ENCODE measurements at regions not wholly inside any gene's neighbourhood (a gene's known extent, or its start where the extent isn't known, plus 50 kb on each side); places are given as distances from the start of the nearest gene placed in this dataset.
"Not testable (repeated sequence)": the region's sequence is repeated elsewhere in the genome, so short reads cannot be mapped to it uniquely, and the experiment has no call there.

DNA sequence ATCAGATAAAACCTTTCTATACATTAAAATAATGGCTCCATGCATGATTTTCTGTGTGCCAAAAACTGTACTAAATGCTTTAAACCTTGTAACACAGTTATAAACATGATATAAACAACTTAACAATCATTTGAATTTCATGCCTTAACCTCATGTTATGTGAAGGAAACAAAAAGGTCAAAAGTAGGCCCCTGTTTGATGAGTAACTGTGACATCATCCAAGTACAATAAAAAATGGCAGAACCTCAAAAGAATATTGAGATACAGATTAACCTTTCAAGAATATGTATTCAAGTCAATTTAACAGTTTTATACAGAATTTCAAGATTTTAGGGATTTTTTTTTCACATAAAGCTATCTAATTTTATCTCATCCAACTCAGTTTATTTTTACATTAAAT is 310.7 kb upstream of the DCN start:
- peaks cover 10% of the 10 kb centered on the region for H3K4me1 Mint-ChIP-seq (ENCODE audit: low read depth)
- no peak overlapping the region for H3K27ac Mint-ChIP-seq
- no peaks in the 10 kb centered on the region for H3K27me3 Mint-ChIP-seq
- no peaks in the 10 kb centered on the region for H3K36me3 Mint-ChIP-seq (ENCODE audit: low read depth)
- no peak overlapping the region for H3K4me3 Mint-ChIP-seq
- no peaks in the 10 kb centered on the region for H3K9me3 Mint-ChIP-seq

- Mint-ChIP-seq H3K27ac (no peak overlapping the region), H3K4me1 (ENCODE audit: low read depth) (peaks cover 10% of the 10 kb centered on the region), H3K36me3 (ENCODE audit: low read depth) (no peaks in the 10 kb centered on the region), H3K4me3 (no peak overlapping the region), H3K27me3 (no peaks in the 10 kb centered on the region), H3K9me3 (no peaks in the 10 kb centered on the region)
These were observed 310.0 kb upstream of the DCN start for GRCh38 chr12:91492648-91493047.

DNA sequence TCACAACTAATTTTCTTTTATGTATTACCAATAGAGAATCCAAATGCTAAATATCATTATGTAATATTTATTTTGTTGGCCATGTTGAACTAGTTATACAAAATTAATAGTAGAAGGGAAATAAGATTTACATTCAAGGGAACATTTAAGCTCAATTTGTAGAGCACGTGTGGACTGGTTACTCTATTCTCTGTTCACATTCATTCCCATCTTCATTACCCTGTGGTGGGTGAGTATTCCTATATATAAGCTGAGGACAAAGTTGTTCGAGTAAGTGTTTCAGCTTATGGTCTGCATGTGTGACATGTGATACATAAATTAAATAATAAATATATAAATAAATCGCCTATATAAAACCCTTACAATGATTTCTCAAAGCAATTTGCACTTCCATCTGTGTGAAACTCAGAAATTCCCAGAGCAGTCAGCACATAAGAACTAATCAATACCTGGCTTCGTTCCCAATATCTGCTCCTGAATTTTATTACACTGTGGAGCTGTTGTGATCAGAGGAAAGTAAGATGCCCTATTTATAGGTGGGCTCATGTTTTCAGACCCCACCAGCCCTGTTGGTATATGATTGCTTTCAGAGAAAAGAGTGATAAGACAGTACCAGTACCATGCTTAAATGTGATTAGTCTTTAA is 308.2 kb upstream of the DCN start:
- Mint-ChIP-seq H3K4me1 (ENCODE audit: low read depth) (peaks cover 10% of the 10 kb centered on the region), H3K27me3 (peaks cover 3% of the 10 kb centered on the region), H3K4me3 (no peak overlapping the region), H3K36me3 (ENCODE audit: low read depth) (no peaks in the 10 kb centered on the region), H3K9me3 (no peaks in the 10 kb centered on the region), H3K27ac (no peak overlapping the region)

- Mint-ChIP-seq H3K27me3 (peaks cover 8% of the 10 kb centered on the region), H3K4me1 (ENCODE audit: low read depth) (no peaks in the 10 kb centered on the region), H3K36me3 (ENCODE audit: low read depth) (no peaks in the 10 kb centered on the region), H3K4me3 (no peak overlapping the region), H3K27ac (no peak overlapping the region), H3K9me3 (no peaks in the 10 kb centered on the region)
These were observed 300.9 kb upstream of the DCN start for GRCh38 chr12:91483471-91483985.

DNA sequence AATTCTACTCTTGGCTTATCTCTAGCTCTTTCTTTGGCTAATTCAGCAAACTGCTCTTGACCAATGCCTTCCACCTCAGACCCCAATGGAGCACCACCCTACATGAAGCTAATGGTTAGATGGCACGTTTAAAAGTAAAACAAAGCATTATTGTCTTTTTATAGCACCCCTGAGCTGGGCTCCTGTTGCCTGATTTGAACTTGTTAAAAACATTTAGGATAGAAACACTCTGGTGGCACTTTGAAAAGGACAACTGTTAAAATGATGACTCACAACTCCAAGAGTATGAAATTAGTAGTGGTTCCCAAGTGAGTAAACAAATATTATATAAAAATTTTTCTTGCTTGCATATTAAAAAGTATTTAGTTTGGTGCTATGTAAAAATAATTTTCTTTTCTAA is 299.6 kb upstream of the DCN start:
- H3K36me3 Mint-ChIP-seq (ENCODE audit: low read depth): no peaks in the 10 kb centered on the region

DNA sequence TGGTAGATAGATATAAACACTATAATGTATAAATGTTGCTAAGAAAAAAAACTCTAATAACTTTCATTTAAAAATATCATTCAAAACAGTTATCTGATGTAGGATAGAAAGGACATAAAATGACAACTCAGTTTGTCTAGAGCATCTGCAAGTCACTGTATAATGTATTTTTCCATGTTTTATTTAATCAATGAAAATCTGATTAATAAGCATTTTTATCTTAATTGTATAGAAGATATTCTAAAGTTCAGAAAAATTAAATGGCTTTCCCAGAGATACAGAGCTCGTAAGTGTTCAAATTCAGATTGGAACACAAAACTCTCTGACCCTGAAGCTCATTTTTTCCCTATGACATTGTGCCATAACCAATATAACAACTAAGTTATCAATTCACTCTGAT is 295.9 kb upstream of the DCN start:
- Mint-ChIP-seq H3K4me1 (ENCODE audit: low read depth) (no peaks in the 10 kb centered on the region), H3K36me3 (ENCODE audit: low read depth) (no peaks in the 10 kb centered on the region), H3K4me3 (no peak overlapping the region), H3K27ac (no peak overlapping the region), H3K9me3 (no peaks in the 10 kb centered on the region), H3K27me3 (peaks cover 12% of the 10 kb centered on the region)

More for the DNA sequence above, 299.6 kb upstream of the DCN start:
- H3K27me3 Mint-ChIP-seq: peaks cover 8% of the 10 kb centered on the region
- H3K27ac Mint-ChIP-seq: no peak overlapping the region
- no peaks in the 10 kb centered on the region for H3K4me1 Mint-ChIP-seq (ENCODE audit: low read depth)
- H3K4me3 Mint-ChIP-seq: no peak overlapping the region
- no peaks in the 10 kb centered on the region for H3K9me3 Mint-ChIP-seq

DNA sequence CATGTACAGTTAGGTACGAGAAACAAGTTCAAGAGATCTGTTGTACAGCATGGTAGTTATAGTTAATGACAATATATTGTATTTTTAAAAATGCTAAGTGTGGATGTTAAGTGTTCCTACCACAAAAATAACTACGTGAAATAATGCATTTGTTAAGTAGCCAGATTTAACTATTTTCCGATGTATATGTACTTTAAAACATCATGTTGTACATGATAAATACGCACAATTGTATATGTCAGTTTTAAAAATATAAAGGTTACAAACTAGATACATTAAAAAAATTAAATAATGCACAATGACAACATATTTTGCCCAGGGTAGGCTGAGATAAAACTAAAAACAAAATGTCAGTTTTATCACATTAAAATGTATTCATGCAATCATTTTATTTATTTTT is 285.1 kb upstream of the DCN start:
- no peaks in the 10 kb centered on the region for H3K9me3 Mint-ChIP-seq
- no peaks in the 10 kb centered on the region for H3K27me3 Mint-ChIP-seq
- H3K27ac Mint-ChIP-seq: no peak overlapping the region
- H3K4me3 Mint-ChIP-seq: no peak overlapping the region
- no peaks in the 10 kb centered on the region for H3K36me3 Mint-ChIP-seq (ENCODE audit: low read depth)
- H3K4me1 Mint-ChIP-seq (ENCODE audit: low read depth): no peaks in the 10 kb centered on the region

GRCh38 chr12:91461061-91461460 is 278.4 kb upstream of the DCN start:
- H3K27me3 Mint-ChIP-seq: peaks cover 6% of the 10 kb centered on the region
- no peak overlapping the region for H3K4me3 Mint-ChIP-seq
- H3K36me3 Mint-ChIP-seq (ENCODE audit: low read depth): no peaks in the 10 kb centered on the region
- H3K27ac Mint-ChIP-seq: no peak overlapping the region
- peaks cover 5% of the 10 kb centered on the region for H3K9me3 Mint-ChIP-seq
- no peaks in the 10 kb centered on the region for H3K4me1 Mint-ChIP-seq (ENCODE audit: low read depth)

GRCh38 chr12:91460469-91460868 is 277.9 kb upstream of the DCN start:
- peaks cover 5% of the 10 kb centered on the region for H3K9me3 Mint-ChIP-seq
- H3K4me3 Mint-ChIP-seq: no peak overlapping the region
- H3K27me3 Mint-ChIP-seq: peaks cover 9% of the 10 kb centered on the region
- no peaks in the 10 kb centered on the region for H3K4me1 Mint-ChIP-seq (ENCODE audit: low read depth)
- no peak overlapping the region for H3K27ac Mint-ChIP-seq
- H3K36me3 Mint-ChIP-seq (ENCODE audit: low read depth): no peaks in the 10 kb centered on the region

GRCh38 chr12:91455321-91455720 is 272.7 kb upstream of the DCN start:
- H3K27me3 Mint-ChIP-seq: peaks cover 10% of the 10 kb centered on the region
- H3K9me3 Mint-ChIP-seq: no peaks in the 10 kb centered on the region
- H3K27ac Mint-ChIP-seq: no peak overlapping the region
- H3K36me3 Mint-ChIP-seq (ENCODE audit: low read depth): no peaks in the 10 kb centered on the region
- no peaks in the 10 kb centered on the region for H3K4me1 Mint-ChIP-seq (ENCODE audit: low read depth)
- no peak overlapping the region for H3K4me3 Mint-ChIP-seq

DNA sequence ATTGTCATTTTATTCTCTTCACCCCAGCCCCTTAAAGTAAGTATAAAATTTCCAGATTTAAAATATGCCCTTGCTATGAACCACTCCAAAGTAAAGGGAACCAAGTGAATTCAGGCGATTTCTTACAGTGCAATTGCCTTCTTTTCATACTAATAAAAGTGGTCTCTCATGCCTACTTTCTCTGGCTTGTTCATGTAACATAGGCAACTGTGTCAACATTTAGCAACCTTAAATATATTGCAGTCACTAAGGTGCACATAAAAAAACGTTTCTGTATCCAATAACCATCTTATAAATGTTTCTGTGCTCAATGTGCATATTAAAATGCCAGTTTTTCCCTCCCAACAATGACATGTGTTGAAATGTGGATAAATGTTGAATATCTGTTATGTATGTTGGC is 271.6 kb upstream of the DCN start:
- Mint-ChIP-seq H3K9me3 (no peaks in the 10 kb centered on the region), H3K27me3 (peaks cover 10% of the 10 kb centered on the region), H3K27ac (no peak overlapping the region), H3K4me3 (no peak overlapping the region), H3K36me3 (ENCODE audit: low read depth) (no peaks in the 10 kb centered on the region), H3K4me1 (ENCODE audit: low read depth) (no peaks in the 10 kb centered on the region)

- not testable (repeated sequence) for H3K9me3 Mint-ChIP-seq; H3K36me3 Mint-ChIP-seq (ENCODE audit: low read depth); H3K27me3 Mint-ChIP-seq; H3K27ac Mint-ChIP-seq; H3K4me1 Mint-ChIP-seq (ENCODE audit: low read depth); H3K4me3 Mint-ChIP-seq
These were observed 269.8 kb upstream of the DCN start for GRCh38 chr12:91452464-91452863.

DNA sequence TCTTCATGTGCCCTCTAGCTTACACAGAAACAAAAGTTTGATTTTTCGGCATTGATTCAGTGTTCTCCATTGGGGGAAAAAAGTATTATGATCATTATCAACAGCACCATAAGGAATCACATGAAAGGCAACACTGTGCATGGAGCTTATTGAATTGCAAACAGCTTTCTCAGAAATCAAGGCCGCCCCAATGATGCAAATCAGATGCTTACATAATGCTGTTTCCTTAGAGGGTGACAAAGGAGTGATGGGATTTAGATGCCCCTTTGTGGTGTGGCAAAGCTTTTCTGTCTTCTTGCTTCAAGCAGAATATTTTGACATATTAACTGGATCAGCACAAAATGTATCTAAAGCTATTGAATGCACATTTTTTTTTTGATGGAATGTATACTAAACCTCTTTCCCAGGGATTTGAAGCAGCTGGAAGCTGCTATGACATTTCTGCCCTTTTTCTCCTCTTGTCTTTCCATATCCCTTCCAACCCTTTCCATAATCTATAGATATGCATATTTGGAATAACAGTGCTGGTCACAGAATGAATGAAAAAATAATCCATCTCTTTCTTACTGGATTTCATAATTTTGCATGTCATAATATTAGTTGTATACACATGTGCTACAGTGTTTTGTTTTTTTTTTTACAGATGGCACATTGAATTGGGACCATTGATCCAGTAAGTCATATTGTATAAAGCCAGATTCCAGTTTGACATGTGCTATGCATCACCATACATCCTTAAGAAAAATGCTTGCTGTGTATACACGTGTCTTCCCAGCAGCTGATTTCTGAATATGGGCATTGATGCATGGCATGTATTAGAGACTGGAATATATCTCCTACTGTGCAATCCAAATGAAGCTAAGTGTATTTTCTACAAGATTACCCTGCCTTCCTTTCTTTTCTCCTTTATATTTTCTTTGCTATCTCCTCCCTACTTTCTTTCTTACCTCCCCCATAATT is 259.7 kb upstream of the DCN start:
- Mint-ChIP-seq H3K4me3 (no peak overlapping the region), H3K9me3 (no peaks in the 10 kb centered on the region), H3K36me3 (ENCODE audit: low read depth) (no peaks in the 10 kb centered on the region), H3K27me3 (no peaks in the 10 kb centered on the region), H3K4me1 (ENCODE audit: low read depth) (no peaks in the 10 kb centered on the region), H3K27ac (no peak overlapping the region)

DNA sequence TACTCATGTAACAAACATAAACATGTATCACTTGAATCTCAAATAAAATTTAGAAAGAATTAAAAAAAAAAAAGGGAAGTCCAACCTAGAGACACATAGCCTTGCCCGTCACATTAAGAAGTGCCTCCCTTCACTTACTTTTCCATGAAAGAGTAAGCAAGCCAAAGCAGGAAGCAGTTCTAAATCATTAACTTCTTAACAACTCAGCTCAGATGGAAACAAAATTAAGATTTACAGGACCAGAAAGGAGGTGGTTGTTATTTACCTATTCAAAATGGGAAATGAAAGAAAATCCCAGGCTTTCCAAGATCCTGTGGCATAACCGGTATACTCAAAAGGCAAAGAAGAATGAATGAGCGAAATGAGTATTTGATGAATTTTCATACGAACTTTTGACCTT is 258.6 kb upstream of the DCN start:
- no peaks in the 10 kb centered on the region for H3K4me1 Mint-ChIP-seq (ENCODE audit: low read depth)
- H3K27ac Mint-ChIP-seq: no peak overlapping the region

DNA sequence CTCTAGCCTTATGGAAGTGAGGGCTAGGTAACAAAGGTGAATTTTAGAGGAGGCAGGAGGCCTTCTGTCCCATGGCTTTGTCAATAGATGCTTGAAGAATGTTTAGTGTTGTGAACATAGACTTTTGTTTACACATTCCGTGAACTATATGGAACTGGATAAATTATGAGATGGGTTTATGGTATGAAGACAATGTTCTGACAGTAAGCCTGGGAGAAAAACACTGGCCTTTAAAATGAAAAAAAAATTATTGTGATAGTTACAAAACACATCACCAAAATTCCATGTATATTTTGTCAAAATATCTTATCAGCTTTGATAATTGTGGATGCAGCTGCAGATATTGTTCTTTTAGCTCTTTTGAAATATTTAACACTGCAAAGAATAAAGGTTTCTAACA is 251.5 kb upstream of the DCN start:
- Mint-ChIP-seq H3K27ac (no peak overlapping the region), H3K4me3 (no peak overlapping the region), H3K27me3 (peaks cover 3% of the 10 kb centered on the region), H3K36me3 (ENCODE audit: low read depth) (no peaks in the 10 kb centered on the region), H3K4me1 (ENCODE audit: low read depth) (peaks cover 3% of the 10 kb centered on the region), H3K9me3 (no peaks in the 10 kb centered on the region)

More for the DNA sequence above, 258.6 kb upstream of the DCN start:
- no peak overlapping the region for H3K4me3 Mint-ChIP-seq
- H3K27me3 Mint-ChIP-seq: no peaks in the 10 kb centered on the region
- no peaks in the 10 kb centered on the region for H3K36me3 Mint-ChIP-seq (ENCODE audit: low read depth)
- no peaks in the 10 kb centered on the region for H3K9me3 Mint-ChIP-seq

Measured in stimulated activated naive CD8-positive, alpha-beta T cell treated with anti-CD3 and anti-CD28 coated beads, Interleukin-15, Interleukin-2, amounts not matched to agents 100 ng/mL and 50 ng/mL, for 24 hours (primary cell).